Thyroid gland (tissue), 4 donors: ENCODE measurements at regions not wholly inside any gene's neighbourhood (a gene's known extent, or its start where the extent isn't known, plus 50 kb on each side); places are given as distances from the start of the nearest gene placed in this dataset.

ENCODE experiments used
- DNase-seq, 2 donors: peaks; one replicate each; pipeline ENCODE4 v3.0.0-alpha.2; 2019
- H3K27ac ChIP-seq, 3 donors: fragments of 200-600 bp; sonication (generic); 1 replicate in 2 of 3; 2 replicates in 1 of 3; pipeline ENCODE4 v1.5.1; 2016 to 2019; ENCODE audit warnings: mild to moderate bottlenecking in 1 of 3, moderate library complexity in 1 of 3
- H3K27me3 ChIP-seq: fragments of 200-600 bp; sonication (generic); one replicate; pipeline ENCODE4 v1.5.1; 2019
- H3K36me3 ChIP-seq, 2 donors: fragments of 200-600 bp; sonication (generic); one replicate each; pipeline ENCODE4 v1.5.1; 2016 to 2019
- H3K4me1 ChIP-seq, 2 donors: fragments of 200-600 bp; sonication (generic); one replicate each; pipeline ENCODE4 v1.5.1; 2017 to 2019
- H3K4me3 ChIP-seq, 3 donors: fragments of 200-600 bp; sonication (generic); replicated peaks in 1 of 3; 1 replicate in 2 of 3; 2 replicates in 1 of 3; pipeline ENCODE4 v1.5.1; 2016; ENCODE audit warnings: mild to moderate bottlenecking in 1 of 3
- H3K9me3 ChIP-seq: fragments of 200-600 bp; sonication (generic); one replicate; pipeline ENCODE4 v1.5.1; 2017
- CTCF ChIP-seq, 6 experiments: fragments of 200-600 bp in 3 of 6; fragments of 450-650 bp in 3 of 6; sonication (generic) in 3 of 6; IDR thresholded peaks; one replicate each; pipeline ENCODE4 v1.5.1; 2016 to 2019; ENCODE audit warnings: antibody characterized with exemption in 6 of 6, mild to moderate bottlenecking in 2 of 6, inconsistent platforms in 1 of 6, moderate library complexity in 1 of 6
- POLR2A ChIP-seq, 2 donors: fragments of 450-650 bp; IDR thresholded peaks; one replicate each; pipeline ENCODE4 v1.6.1; 2017; ENCODE audit warnings: antibody characterized with exemption in 2 of 2, mild to moderate bottlenecking in 2 of 2, moderate library complexity in 1 of 2
- WGBS, 2 donors: methylation state at CpG; one replicate each; pipeline ENCODE4 v1.1.5; 2017; 5-methylcytosine and 5-hydroxymethylcytosine counted together
- intact Hi-C: fragments of 100-400 bp; cut with DNase I; formaldehyde crosslinking; loops from one replicate; pipeline ENCODE4 v1.15.1; 2023

- no peaks in the 10 kb centered on the region for H3K4me1 ChIP-seq
- no peak overlapping the region for H3K27ac ChIP-seq
- intact Hi-C loops = no loop called here
- WGBS, 2 donors = 33 to 41% methylated on average over 3 of the region's 3 CpGs
- DNase-seq = no peak
- H3K9me3 ChIP-seq = no peaks in the 10 kb centered on the region
- TF ChIP-seq POLR2A (IDR thresholded peaks at IDR 0.05) (no peak), CTCF (IDR thresholded peaks at IDR 0.05) (no peak)
- H3K36me3 ChIP-seq = no peaks in the 10 kb centered on the region
- no peaks in the 10 kb centered on the region for H3K27me3 ChIP-seq
- no peak overlapping the region for H3K4me3 ChIP-seq
Observed at GRCh38 chr1:90335558-90335957, 340.6 kb downstream of the ZNF326 start.

DNA sequence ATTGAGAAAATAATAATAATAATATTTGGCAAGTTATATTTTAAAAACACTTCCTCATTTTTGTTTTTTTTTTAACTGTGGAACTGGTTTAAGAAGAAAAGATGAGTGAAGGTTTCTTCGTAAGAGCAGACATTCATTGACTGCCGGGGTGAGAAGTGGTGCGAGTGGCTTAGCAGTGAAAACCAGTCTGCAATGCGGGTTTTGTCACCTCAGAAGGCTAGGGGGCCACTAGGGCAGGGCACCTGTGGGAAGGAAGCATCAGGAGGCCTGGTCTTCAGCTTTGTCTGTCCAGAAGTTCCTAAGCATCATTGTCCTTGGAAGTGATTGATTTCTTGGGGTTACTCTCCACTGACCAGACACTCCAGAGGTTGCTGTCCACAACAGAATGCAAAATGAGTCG, 339.2 kb downstream of the ZNF326 start:
- DNase-seq = no peak
- no peak overlapping the region for H3K27ac ChIP-seq
- H3K9me3 ChIP-seq = no peaks in the 10 kb centered on the region
- no peak overlapping the region for H3K4me3 ChIP-seq
- no peaks in the 10 kb centered on the region for H3K27me3 ChIP-seq
- H3K36me3 ChIP-seq = no peaks in the 10 kb centered on the region
- intact Hi-C loops = no loop called here
- H3K4me1 ChIP-seq = no peaks in the 10 kb centered on the region
- 83 to 88% methylated on average over 5 of the region's 5 CpGs for WGBS, 2 donors
- TF ChIP-seq POLR2A (IDR thresholded peaks at IDR 0.05) (no peak), CTCF (IDR thresholded peaks at IDR 0.05) (no peak)

DNA sequence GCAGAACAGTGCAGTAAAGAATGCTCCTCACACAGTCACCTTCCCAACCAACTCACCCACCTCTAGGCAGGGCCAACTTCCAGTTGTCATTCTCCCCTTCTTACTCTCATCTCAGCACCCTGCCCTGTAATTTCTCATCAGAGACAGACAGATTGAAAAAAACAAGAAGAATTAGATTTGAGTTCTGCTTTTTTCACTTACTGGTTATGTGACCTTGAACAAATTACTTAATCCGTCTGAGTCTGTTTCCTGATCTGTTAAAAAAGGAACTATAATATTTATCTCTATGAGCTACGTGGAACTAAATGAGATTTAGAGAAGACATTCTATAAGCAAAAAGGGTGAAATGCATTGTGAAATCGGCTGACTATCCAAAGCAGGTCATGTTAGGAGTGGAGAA, 330.3 kb downstream of the ZNF326 start:
- 68% methylated on average over 3 of the region's 3 CpGs for WGBS, 2 donors
- Histone ChIP-seq H3K4me3 (no peak overlapping the region), H3K27me3 (no peaks in the 10 kb centered on the region), H3K36me3 (no peaks in the 10 kb centered on the region), H3K4me1 (no peaks in the 10 kb centered on the region), H3K9me3 (no peaks in the 10 kb centered on the region), H3K27ac (no peak overlapping the region)
- intact Hi-C loops = no loop called here
- DNase-seq = no peak
- TF ChIP-seq CTCF (IDR thresholded peaks at IDR 0.05) (no peak), POLR2A (IDR thresholded peaks at IDR 0.05) (no peak)

DNA sequence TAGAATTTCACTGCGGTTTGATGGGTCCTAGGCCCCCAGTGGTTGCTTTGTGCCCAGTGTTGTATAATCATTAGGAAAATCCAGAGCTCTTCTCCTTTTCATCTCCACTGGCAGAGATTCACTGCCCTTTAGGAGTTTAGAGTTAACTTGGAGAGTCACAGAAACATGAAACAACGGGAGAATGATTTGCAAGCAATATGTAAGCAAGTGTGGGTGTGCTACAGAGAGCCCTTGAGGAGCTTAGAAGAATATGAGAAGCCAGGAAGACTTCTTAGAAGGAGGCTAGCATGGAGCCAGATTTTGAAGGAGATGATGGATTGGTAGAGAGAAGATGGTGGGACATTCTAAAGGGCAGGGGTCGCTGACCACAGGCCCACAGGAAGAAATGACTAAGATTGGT, 327.3 kb downstream of the ZNF326 start:
- intact Hi-C loops = no loop called here
- Histone ChIP-seq H3K27ac (no peak overlapping the region), H3K4me3 (no peak overlapping the region), H3K4me1 (no peaks in the 10 kb centered on the region), H3K36me3 (no peaks in the 10 kb centered on the region), H3K27me3 (no peaks in the 10 kb centered on the region), H3K9me3 (no peaks in the 10 kb centered on the region)
- TF ChIP-seq POLR2A (IDR thresholded peaks at IDR 0.05) = no peak
- WGBS, 2 donors = 76 to 83% methylated on average over 3 of the region's 3 CpGs
- DNase-seq = no peak

DNA sequence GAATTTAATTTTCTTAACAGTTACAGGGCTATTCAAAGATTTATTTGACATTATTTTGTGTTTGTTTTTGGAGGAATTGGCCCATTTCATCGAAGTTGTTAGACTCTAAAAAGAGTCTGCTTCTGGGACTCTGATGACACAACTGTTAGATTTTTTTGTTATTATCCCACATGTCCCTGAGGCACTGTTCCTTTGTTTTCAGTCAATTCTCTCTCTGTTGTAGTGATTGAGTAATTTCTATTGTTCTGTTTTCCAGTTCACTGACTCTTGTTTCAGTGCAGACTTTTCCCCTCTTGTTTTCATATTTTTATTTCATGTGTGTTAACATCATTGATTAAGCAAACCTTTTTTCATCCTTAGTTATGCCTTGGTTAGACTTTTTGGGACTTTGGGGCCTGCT, 325.0 kb downstream of the ZNF326 start:
- Histone ChIP-seq H3K9me3 (no peaks in the 10 kb centered on the region), H3K27me3 (no peaks in the 10 kb centered on the region), H3K4me3 (no peak overlapping the region), H3K4me1 (no peaks in the 10 kb centered on the region), H3K27ac (no peak overlapping the region), H3K36me3 (no peaks in the 10 kb centered on the region)
- intact Hi-C loops = no loop called here
- WGBS, 2 donors = 79 to 82% methylated on average over 1 of the region's 1 CpG
- TF ChIP-seq POLR2A (IDR thresholded peaks at IDR 0.05) (no peak), CTCF (IDR thresholded peaks at IDR 0.05) (no peak)
- no peak for DNase-seq

GRCh38 chr1:90318431-90318830, 323.5 kb downstream of the ZNF326 start:
- WGBS, 2 donors = 62 to 66% methylated on average over 5 of the region's 5 CpGs
- Histone ChIP-seq H3K9me3 (no peaks in the 10 kb centered on the region), H3K27ac (no peak overlapping the region), H3K4me3 (no peak overlapping the region), H3K27me3 (no peaks in the 10 kb centered on the region), H3K36me3 (no peaks in the 10 kb centered on the region), H3K4me1 (no peaks in the 10 kb centered on the region)
- no peak for TF ChIP-seq POLR2A (IDR thresholded peaks at IDR 0.05)
- no peak for TF ChIP-seq CTCF (IDR thresholded peaks at IDR 0.05)
- no peak for DNase-seq
- intact Hi-C loops = no loop called here
